NB4 (cell line): ENCODE measurements at regions not wholly inside any gene's neighbourhood (a gene's known extent, or its start where the extent isn't known, plus 50 kb on each side); places are given as distances from the start of the nearest gene placed in this dataset.

Source experiments
- DNase-seq: peaks from one replicate; pipeline ENCODE4 v3.0.0; 2010; ENCODE audit warnings: low read depth
- H3K4me3 ChIP-seq: one replicate; pipeline ENCODE4 v1.5.1; 2011; ENCODE audit warnings: mild to moderate bottlenecking, low read depth, low read length, moderate library complexity
- CTCF ChIP-seq: IDR thresholded peaks from one replicate; pipeline ENCODE4 v1.5.1; 2012; ENCODE audit warnings: low read depth, low read length
- MAX ChIP-seq: IDR thresholded peaks from 2 replicates; pipeline ENCODE4 v1.6.1; 2011; ENCODE audit warnings: low read depth, low read length
- MYC ChIP-seq: IDR thresholded peaks from 2 replicates; pipeline ENCODE4 v1.6.1; 2011; ENCODE audit warnings: low read depth, low read length
- POLR2A ChIP-seq: IDR thresholded peaks from 2 replicates; pipeline ENCODE4 v1.6.1; 2011; ENCODE audit warnings: mild to moderate bottlenecking; ENCODE audit not compliant: insufficient read length; ENCODE audit errors: extremely low read depth

- no peak overlapping the region for H3K4me3 ChIP-seq
- no peak for DNase-seq
- TF ChIP-seq CTCF (no peak), MYC (no peak), MAX (no peak), POLR2A (no peak)
These were observed 675.8 kb downstream of the CETN3 start for GRCh38 chr5:89733772-89734171.

- TF ChIP-seq POLR2A, result no peak
- no peak for TF ChIP-seq CTCF
- TF ChIP-seq MAX, result no peak
- no peak for TF ChIP-seq MYC
- no peak for DNase-seq
- H3K4me3 ChIP-seq, result no peak overlapping the region
These were observed 679.8 kb downstream of the CETN3 start for GRCh38 chr5:89729623-89730301.

GRCh38 chr5:89728750-89729149 is 680.8 kb downstream of the CETN3 start:
- no peak overlapping the region for H3K4me3 ChIP-seq
- no peak for TF ChIP-seq MAX
- DNase-seq, result no peak

- no peak for DNase-seq
- TF ChIP-seq MAX (no peak), MYC (no peak), POLR2A (no peak), CTCF (no peak)
- no peak overlapping the region for H3K4me3 ChIP-seq
These were observed 681.4 kb downstream of the CETN3 start for GRCh38 chr5:89728134-89728533.

- DNase-seq, result no peak
- H3K4me3 ChIP-seq, result no peak overlapping the region
- TF ChIP-seq CTCF, result no peak
- TF ChIP-seq MAX, result no peak
- no peak for TF ChIP-seq POLR2A
- no peak for TF ChIP-seq MYC
These were observed 685.0 kb downstream of the CETN3 start for GRCh38 chr5:89724379-89725095.

GRCh38 chr5:89723907-89724306 is 685.6 kb downstream of the CETN3 start:
- DNase-seq, result no peak
- H3K4me3 ChIP-seq, result no peak overlapping the region
- TF ChIP-seq MYC (no peak), CTCF (no peak), MAX (no peak), POLR2A (no peak)
